SHP77 (cell line): ENCODE measurements at regions not wholly inside any gene's neighbourhood (a gene's known extent, or its start where the extent isn't known, plus 50 kb on each side); places are given as distances from the start of the nearest gene placed in this dataset.

Experiments
- DNase-seq, 2 experiments: peaks; one replicate each; lab custom pipeline; 2025; lab: John Stamatoyannopoulos, UW

- DNase-seq = no peak
These were observed 50.3 kb upstream of the HMHB1 start for GRCh38 chr5:143761663-143762062.

- DNase-seq = no peak
These were observed 51.2 kb upstream of the HMHB1 start for GRCh38 chr5:143760755-143761154.

- DNase-seq = no peak
These were observed 51.8 kb upstream of the HMHB1 start for GRCh38 chr5:143760131-143760505.

GRCh38 chr5:143759396-143760130 lies 52.4 kb upstream of the HMHB1 start:
- DNase-seq = no peak

GRCh38 chr5:143758750-143759149 lies 53.2 kb upstream of the HMHB1 start:
- no peak for DNase-seq

- no peak for DNase-seq
These were observed 53.9 kb upstream of the HMHB1 start for GRCh38 chr5:143758015-143758414.

- DNase-seq = no peak
These were observed 54.8 kb upstream of the HMHB1 start for GRCh38 chr5:143757116-143757515.

GRCh38 chr5:143755966-143756365 lies 56.0 kb upstream of the HMHB1 start:
- no peak for DNase-seq

- DNase-seq = no peak
These were observed 59.7 kb upstream of the HMHB1 start for GRCh38 chr5:143752165-143752850.

- DNase-seq = no peak
These were observed 60.6 kb upstream of the HMHB1 start for GRCh38 chr5:143751342-143751741.

- DNase-seq = no peak
These were observed 62.3 kb upstream of the HMHB1 start for GRCh38 chr5:143749581-143750205.

GRCh38 chr5:143748516-143748915 lies 63.4 kb upstream of the HMHB1 start:
- DNase-seq = no peak

- no peak for DNase-seq
These were observed 69.0 kb upstream of the HMHB1 start for GRCh38 chr5:143742951-143743350.

- no peak for DNase-seq
These were observed 70.5 kb upstream of the HMHB1 start for GRCh38 chr5:143741421-143741820.

- DNase-seq = no peak
These were observed 71.0 kb upstream of the HMHB1 start for GRCh38 chr5:143740956-143741355.

- no peak for DNase-seq
These were observed 72.2 kb upstream of the HMHB1 start for GRCh38 chr5:143739746-143740145.

GRCh38 chr5:143738417-143739401 lies 73.3 kb upstream of the HMHB1 start:
- no peak for DNase-seq

- DNase-seq = no peak
These were observed 74.9 kb upstream of the HMHB1 start for GRCh38 chr5:143737062-143737461.

GRCh38 chr5:143734456-143734780 lies 77.5 kb upstream of the HMHB1 start:
- no peak for DNase-seq

- no peak for DNase-seq
These were observed 78.1 kb upstream of the HMHB1 start for GRCh38 chr5:143733665-143734455.

GRCh38 chr5:143732402-143732801 lies 79.6 kb upstream of the HMHB1 start:
- DNase-seq = no peak
